Astrocyte of the spinal cord (primary cell): ENCODE measurements at regions not wholly inside any gene's neighbourhood (a gene's known extent, or its start where the extent isn't known, plus 50 kb on each side); places are given as distances from the start of the nearest gene placed in this dataset.

ENCODE experiments used
- DNase-seq: peaks from one replicate; pipeline ENCODE4 v3.0.0; 2011; ENCODE audit warnings: low read depth, low spot score
- H3K4me3 ChIP-seq: 2 replicates; pipeline ENCODE4 v1.5.1; 2011; ENCODE audit warnings: low read depth, mild to moderate bottlenecking, low read length, moderate library complexity
- CTCF ChIP-seq: IDR thresholded peaks from 2 replicates; pipeline ENCODE4 v1.5.1; 2012; ENCODE audit warnings: low read depth, mild to moderate bottlenecking, low read length, inconsistent platforms
- in situ Hi-C: cut with HindIII; loops from 2 replicates; pipeline ENCODE4 v1.10.0; 2017; ENCODE audit warnings: low sequenced_read_pairs

DNA sequence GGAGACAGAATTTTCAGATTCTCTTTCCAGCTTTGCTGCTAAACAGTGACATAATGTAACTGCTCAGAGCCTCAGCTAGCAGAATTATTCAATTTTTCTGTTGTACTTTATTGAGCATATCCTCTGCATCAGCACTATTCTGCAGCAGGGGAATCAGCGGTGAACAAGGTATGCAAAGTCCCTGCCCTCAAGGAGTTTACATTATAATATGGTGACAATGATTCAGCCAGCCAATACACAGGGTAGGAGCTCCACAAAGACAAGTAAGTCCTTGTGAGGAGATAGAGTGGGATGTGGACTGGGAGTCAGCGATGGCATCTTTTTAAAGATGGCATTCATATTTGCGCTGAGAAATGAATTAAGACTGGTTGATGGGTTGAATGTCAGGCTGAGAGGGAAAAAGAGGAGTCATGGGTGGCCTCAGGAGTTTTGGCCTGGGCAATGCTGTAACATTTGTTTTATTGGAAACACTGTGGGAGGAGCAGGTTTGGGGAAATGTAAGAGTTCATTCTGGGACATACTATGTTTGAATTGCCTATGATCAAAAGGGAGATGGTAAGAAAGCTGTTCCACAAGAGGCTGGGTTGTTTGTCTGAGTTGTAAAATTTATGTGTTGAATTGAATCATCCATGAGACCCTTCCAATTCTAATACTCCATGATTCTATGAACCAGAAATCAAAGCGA is 194.5 kb downstream of the PLK2 start:
- no peak for DNase-seq
- H3K4me3 ChIP-seq: no peak overlapping the region
- in situ Hi-C loops: no loop called here
- TF ChIP-seq CTCF: no peak

DNA sequence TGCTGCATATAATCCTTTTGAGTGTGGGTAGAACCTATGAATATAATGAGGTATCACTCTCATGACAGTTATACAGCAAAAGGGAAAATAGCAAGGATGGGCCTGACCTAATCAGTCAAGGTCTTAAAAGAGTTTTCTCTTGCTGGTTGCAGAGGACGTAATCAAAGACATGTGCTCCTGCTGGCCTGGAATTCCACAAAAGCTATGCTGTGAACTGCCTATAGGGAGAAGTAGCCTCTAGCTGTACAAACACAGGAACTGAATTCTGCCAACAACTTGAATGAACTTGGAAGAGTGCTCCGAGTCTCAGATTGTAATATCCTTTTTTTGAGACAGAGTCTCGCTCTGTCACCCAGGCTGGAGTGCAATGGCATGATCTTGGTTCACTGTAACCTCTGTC is 195.6 kb downstream of the PLK2 start:
- H3K4me3 ChIP-seq: no peak overlapping the region
- TF ChIP-seq CTCF: no peak
- in situ Hi-C loops: no loop called here
- no peak for DNase-seq

- DNase-seq: no peak
- in situ Hi-C loops: no loop called here
- no peak for TF ChIP-seq CTCF
- H3K4me3 ChIP-seq: no peak overlapping the region
Measured at GRCh38 chr5:58263296-58263695, 196.6 kb downstream of the PLK2 start.

- no peak overlapping the region for H3K4me3 ChIP-seq
- no peak for TF ChIP-seq CTCF
- no peak for DNase-seq
- in situ Hi-C loops: no loop called here
Measured at GRCh38 chr5:58262226-58262625, 197.7 kb downstream of the PLK2 start.

- no peak overlapping the region for H3K4me3 ChIP-seq
- no peak for TF ChIP-seq CTCF
- DNase-seq: no peak
- in situ Hi-C loops: no loop called here
Measured at GRCh38 chr5:58261605-58262004, 198.3 kb downstream of the PLK2 start.

DNA sequence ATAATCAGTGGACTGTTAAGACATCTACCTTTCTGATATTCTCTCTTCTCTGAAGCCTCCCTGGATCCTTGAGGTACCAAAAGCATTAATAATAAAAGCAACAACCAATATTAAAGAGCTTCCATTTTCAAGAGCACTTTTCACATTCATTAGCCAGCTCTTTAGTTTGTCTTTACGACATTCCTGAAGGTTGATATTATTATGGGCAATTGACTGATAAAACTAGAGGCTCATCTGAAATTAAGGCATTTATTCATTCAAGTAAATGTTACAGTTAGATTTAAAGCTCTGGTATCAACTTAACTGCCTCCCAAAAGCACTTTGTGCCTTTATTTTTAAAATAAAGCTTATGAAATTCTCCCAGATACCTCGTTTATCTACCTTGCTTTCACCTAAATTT is 199.6 kb downstream of the PLK2 start:
- in situ Hi-C loops: no loop called here
- DNase-seq: no peak
- TF ChIP-seq CTCF: no peak
- no peak overlapping the region for H3K4me3 ChIP-seq

DNA sequence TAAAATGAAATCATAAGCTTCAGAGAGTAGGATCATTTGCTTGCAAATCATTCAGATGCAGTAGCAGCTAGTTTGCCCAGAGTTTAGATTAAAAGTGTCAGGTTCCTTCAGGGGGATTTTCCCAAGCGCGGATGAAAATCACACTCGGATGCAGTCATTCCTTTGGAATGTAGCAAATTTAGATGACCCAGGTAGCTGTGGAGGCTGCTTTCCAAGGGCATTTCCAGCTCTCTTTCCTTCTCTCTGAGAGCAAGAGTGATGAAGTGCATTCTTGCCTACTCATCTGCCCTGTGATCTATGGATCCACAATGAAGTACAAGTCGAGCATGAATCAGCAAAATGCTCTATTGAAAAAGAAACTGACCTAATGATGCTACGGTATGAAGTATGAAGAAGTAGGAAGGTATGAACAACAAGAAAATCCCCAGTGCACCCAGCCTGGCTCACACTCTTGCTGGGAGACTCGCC is 200.2 kb downstream of the PLK2 start:
- TF ChIP-seq CTCF: no peak
- in situ Hi-C loops: no loop called here
- H3K4me3 ChIP-seq: no peak overlapping the region
- DNase-seq: peak; percentile 87
